ENCODE measurements at regions not wholly inside any gene's neighbourhood (a gene's known extent, or its start where the extent isn't known, plus 50 kb on each side); places are given as distances from the start of the nearest gene placed in this dataset.

- TF ChIP-seq CTCF (conservative IDR thresholded peaks at IDR 0.05; ENCODE audit: low read depth in 2 of 2) (no peak), REST (IDR thresholded peaks at IDR 0.05; ENCODE audit: unreplicated experiment) (no peak), POLR2AphosphoS5 (IDR thresholded peaks at IDR 0.05; ENCODE audit: low read depth) (no peak), ZNF114 (CRISPR knock-in tag; IDR thresholded peaks at IDR 0.05) (no peak), JUNB (IDR thresholded peaks at IDR 0.05; ENCODE audit: unreplicated experiment) (no peak), EZH2 (IDR thresholded peaks at IDR 0.05; ENCODE audit: low read depth, unreplicated experiment) (no peak), STAT1 (IDR thresholded peaks at IDR 0.05; ENCODE audit: unreplicated experiment) (no peak), NANOG (IDR thresholded peaks at IDR 0.05; ENCODE audit: borderline replicate concordance) (no peak)
Observed at GRCh38 chr2:133952420-133952819, 301.5 kb upstream of the MGAT5 start.

Data from GM23338 (cell line).